AG10803 (cell line): ENCODE measurements at regions not wholly inside any gene's neighbourhood (a gene's known extent, or its start where the extent isn't known, plus 50 kb on each side); places are given as distances from the start of the nearest gene placed in this dataset.
A peak's percentile ranks its signal among the peaks of the same experiment; 100 is the strongest.

Experiments used
- DNase-seq: peaks from one replicate; pipeline ENCODE4 v3.0.0; 2010; ENCODE audit warnings: low read depth
- H3K4me3 ChIP-seq: 2 replicates; pipeline ENCODE4 v1.5.1; 2011; ENCODE audit warnings: mild to moderate bottlenecking, low read length, control low read depth
- TF ChIP-seq, protein P1 (sequence below): conservative IDR thresholded peaks from 2 replicates; pipeline ENCODE4 v1.5.1; 2011; ENCODE audit warnings: mild to moderate bottlenecking, low read length, control low read depth, inconsistent platforms

DNA sequence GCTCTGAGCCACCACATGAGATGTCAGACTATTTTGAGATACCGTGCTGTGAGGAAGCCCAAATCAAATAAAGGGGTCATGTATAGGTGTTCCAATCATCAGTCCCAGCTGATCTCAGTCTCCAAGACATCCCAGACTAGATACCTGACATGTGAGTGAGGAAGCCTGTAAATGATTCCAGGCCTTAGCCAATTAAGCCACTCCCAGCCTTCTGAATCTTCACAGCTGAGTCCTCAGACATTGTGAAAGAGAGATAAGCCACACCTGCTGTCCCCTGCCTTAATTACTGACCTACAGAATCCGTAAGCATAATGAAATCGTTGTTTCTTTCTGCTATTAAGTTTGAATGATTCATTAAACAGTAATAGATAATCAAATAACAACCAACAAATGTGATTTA lies 671.4 kb downstream of the ZNF674 start:
- no peak for DNase-seq
- no peak overlapping the region for H3K4me3 ChIP-seq
- TF ChIP-seq, protein P1, sequence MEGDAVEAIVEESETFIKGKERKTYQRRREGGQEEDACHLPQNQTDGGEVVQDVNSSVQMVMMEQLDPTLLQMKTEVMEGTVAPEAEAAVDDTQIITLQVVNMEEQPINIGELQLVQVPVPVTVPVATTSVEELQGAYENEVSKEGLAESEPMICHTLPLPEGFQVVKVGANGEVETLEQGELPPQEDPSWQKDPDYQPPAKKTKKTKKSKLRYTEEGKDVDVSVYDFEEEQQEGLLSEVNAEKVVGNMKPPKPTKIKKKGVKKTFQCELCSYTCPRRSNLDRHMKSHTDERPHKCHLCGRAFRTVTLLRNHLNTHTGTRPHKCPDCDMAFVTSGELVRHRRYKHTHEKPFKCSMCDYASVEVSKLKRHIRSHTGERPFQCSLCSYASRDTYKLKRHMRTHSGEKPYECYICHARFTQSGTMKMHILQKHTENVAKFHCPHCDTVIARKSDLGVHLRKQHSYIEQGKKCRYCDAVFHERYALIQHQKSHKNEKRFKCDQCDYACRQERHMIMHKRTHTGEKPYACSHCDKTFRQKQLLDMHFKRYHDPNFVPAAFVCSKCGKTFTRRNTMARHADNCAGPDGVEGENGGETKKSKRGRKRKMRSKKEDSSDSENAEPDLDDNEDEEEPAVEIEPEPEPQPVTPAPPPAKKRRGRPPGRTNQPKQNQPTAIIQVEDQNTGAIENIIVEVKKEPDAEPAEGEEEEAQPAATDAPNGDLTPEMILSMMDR, result no peak

GRCh38 chrX:45872480-45872879 lies 671.8 kb upstream of the DIPK2B start:
- TF ChIP-seq, protein P1, result no peak
- no peak overlapping the region for H3K4me3 ChIP-seq
- DNase-seq, result no peak

GRCh38 chrX:45868425-45868824 lies 667.7 kb upstream of the DIPK2B start:
- DNase-seq, result no peak
- H3K4me3 ChIP-seq, result no peak overlapping the region
- TF ChIP-seq, protein P1, result no peak

GRCh38 chrX:45862801-45863200 lies 662.1 kb upstream of the DIPK2B start:
- H3K4me3 ChIP-seq, result no peak overlapping the region
- DNase-seq, result no peak
- TF ChIP-seq, protein P1, result no peak

GRCh38 chrX:45860450-45860849 lies 659.8 kb upstream of the DIPK2B start:
- no peak overlapping the region for H3K4me3 ChIP-seq
- TF ChIP-seq, protein P1, result no peak
- DNase-seq, result no peak

DNA sequence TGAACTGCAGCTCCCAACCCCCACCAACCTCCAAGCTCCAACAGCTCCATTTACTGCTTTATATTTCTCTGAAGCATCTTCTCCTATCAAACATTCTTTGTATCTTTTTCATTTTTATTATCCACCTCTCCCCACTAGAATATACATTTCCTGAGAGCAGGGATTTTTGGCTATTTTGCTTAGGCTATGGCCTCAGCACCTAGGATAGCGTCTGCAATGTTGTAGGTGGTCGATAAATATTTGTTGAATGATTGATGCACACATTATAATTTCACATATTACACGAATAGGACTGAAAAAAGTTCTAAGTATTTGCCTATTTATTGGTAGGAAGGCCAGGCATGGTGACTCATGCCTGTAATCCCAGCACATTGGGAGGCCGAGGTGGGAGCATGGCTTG lies 658.7 kb upstream of the DIPK2B start:
- DNase-seq, result no peak
- H3K4me3 ChIP-seq, result no peak overlapping the region
- TF ChIP-seq, protein P1, result no peak

GRCh38 chrX:45852884-45853283 lies 652.2 kb upstream of the DIPK2B start:
- no peak overlapping the region for H3K4me3 ChIP-seq
- TF ChIP-seq, protein P1, result no peak
- peak; percentile 50 for DNase-seq
